Keratinocyte (primary cell): ENCODE measurements at regions not wholly inside any gene's neighbourhood (a gene's known extent, or its start where the extent isn't known, plus 50 kb on each side); places are given as distances from the start of the nearest gene placed in this dataset.

Source experiments
- CTCF ChIP-seq, 3 experiments: IDR thresholded peaks in 1 of 3; conservative IDR thresholded peaks in 1 of 3; optimal IDR thresholded peaks in 1 of 3; 2 replicates in 2 of 3; 3 replicates in 1 of 3; pipeline versions ENCODE3 to v1.5.1; 2011; ENCODE audit warnings: low read length in 3 of 3, mild to moderate bottlenecking in 3 of 3, moderate library complexity in 2 of 3, control low read depth in 1 of 3, inconsistent platforms in 1 of 3; ENCODE audit not compliant: insufficient read depth in 2 of 3; ENCODE audit errors: extremely low read depth in 1 of 3
- EZH2 ChIP-seq: IDR thresholded peaks from one replicate; pipeline ENCODE4 v1.6.1; 2012; ENCODE audit warnings: inconsistent platforms, mild to moderate bottlenecking, low read length, moderate library complexity

GRCh38 chr1:207223162-207223561 lies 98.3 kb upstream of the CD55 start:
- TF ChIP-seq CTCF (optimal IDR thresholded peaks at IDR 0.05 in 1 of 3, IDR thresholded peaks at IDR 0.05 in 1 of 3, conservative IDR thresholded peaks at IDR 0.05 in 1 of 3; ENCODE audit: extremely low read depth in 1 of 3, insufficient read depth in 2 of 3, low read length in 3 of 3), result no peak
- TF ChIP-seq EZH2, result no peak
